RWPE2 (cell line): ENCODE measurements at regions not wholly inside any gene's neighbourhood (a gene's known extent, or its start where the extent isn't known, plus 50 kb on each side); places are given as distances from the start of the nearest gene placed in this dataset.
"Not testable (repeated sequence)": the region's sequence is repeated elsewhere in the genome, so short reads cannot be mapped to it uniquely, and the experiment has no call there.

Experiments used
- ATAC-seq: fragments of 200-7000 bp; cut with Tn5 transposase; 3 replicates; pipeline ENCODE4 v1.9.1; 2021; ENCODE audit warnings: low read depth
- DNase-seq: peaks from one replicate; pipeline ENCODE4 v3.0.0-alpha.2; 2020; ENCODE audit warnings: low spot score
- H3K27ac ChIP-seq: fragments of 450-650 bp; 2 replicates; pipeline ENCODE4 v1.5.1; 2017; ENCODE audit warnings: mild to moderate bottlenecking; ENCODE audit not compliant: poor library complexity, severe bottlenecking
- H3K27me3 ChIP-seq: fragments of 250-450 bp; sonication (Bioruptor Pico); 2 replicates; pipeline ENCODE4 v1.5.1; 2021; ENCODE audit warnings: mild to moderate bottlenecking, moderate library complexity; ENCODE audit not compliant: insufficient read depth, poor library complexity, severe bottlenecking
- H3K36me3 ChIP-seq: fragments of 250-450 bp; sonication (Bioruptor Pico); 2 replicates; pipeline ENCODE4 v1.5.1; 2020; ENCODE audit warnings: low read depth, mild to moderate bottlenecking, moderate library complexity
- H3K4me1 ChIP-seq: fragments of 250-450 bp; sonication (Bioruptor Pico); 2 replicates; pipeline ENCODE4 v1.5.1; 2021; ENCODE audit warnings: mild to moderate bottlenecking, moderate library complexity; ENCODE audit not compliant: insufficient read depth, poor library complexity, severe bottlenecking
- H3K4me3 ChIP-seq: fragments of 250-450 bp; sonication (Bioruptor Pico); 2 replicates; pipeline ENCODE4 v1.5.1; 2021; ENCODE audit warnings: mild to moderate bottlenecking, moderate library complexity; ENCODE audit not compliant: severe bottlenecking
- H3K9me3 ChIP-seq: fragments of 250-450 bp; sonication (Bioruptor Pico); 2 replicates; pipeline ENCODE4 v1.5.1; 2021; ENCODE audit warnings: mild to moderate bottlenecking, moderate library complexity; ENCODE audit not compliant: severe bottlenecking
- CTCF ChIP-seq: fragments of 450-650 bp; IDR thresholded peaks from one replicate; pipeline ENCODE4 v1.5.1; 2017; ENCODE audit warnings: mild to moderate bottlenecking, moderate library complexity; ENCODE audit not compliant: poor library complexity, severe bottlenecking

- Histone ChIP-seq H3K4me1 (no peaks in the 10 kb centered on the region), H3K4me3 (no peak overlapping the region), H3K36me3 (no peaks in the 10 kb centered on the region), H3K9me3 (no peaks in the 10 kb centered on the region), H3K27ac (no peak overlapping the region), H3K27me3 (no peaks in the 10 kb centered on the region)
- TF ChIP-seq CTCF: no peak
- ATAC-seq (no peak), DNase-seq (no peak)
Measured at GRCh38 chr6:160881148-160881808, 110.3 kb upstream of the MAP3K4 start.

GRCh38 chr6:160882006-160882405, 109.6 kb upstream of the MAP3K4 start:
- Histone ChIP-seq H3K4me3 (no peak overlapping the region), H3K27me3 (no peaks in the 10 kb centered on the region), H3K36me3 (no peaks in the 10 kb centered on the region), H3K9me3 (no peaks in the 10 kb centered on the region), H3K27ac (no peak overlapping the region), H3K4me1 (no peaks in the 10 kb centered on the region)
- TF ChIP-seq CTCF: no peak
- ATAC-seq (no peak), DNase-seq (no peak)

- no peaks in the 10 kb centered on the region for H3K9me3 ChIP-seq
- TF ChIP-seq CTCF: no peak
- H3K36me3 ChIP-seq: no peaks in the 10 kb centered on the region
- H3K4me3 ChIP-seq: no peak overlapping the region
- H3K27me3 ChIP-seq: no peaks in the 10 kb centered on the region
- no peaks in the 10 kb centered on the region for H3K4me1 ChIP-seq
- DNase-seq (no peak), ATAC-seq (peak; percentile 82)
- no peak overlapping the region for H3K27ac ChIP-seq
Measured at GRCh38 chr6:160882791-160883279, 108.7 kb upstream of the MAP3K4 start.

- Histone ChIP-seq H3K9me3 (no peaks in the 10 kb centered on the region), H3K4me3 (no peak overlapping the region), H3K27ac (no peak overlapping the region), H3K4me1 (no peaks in the 10 kb centered on the region), H3K27me3 (no peaks in the 10 kb centered on the region), H3K36me3 (no peaks in the 10 kb centered on the region)
- TF ChIP-seq CTCF: no peak
- no peak for ATAC-seq
- DNase-seq: no peak
Measured at GRCh38 chr6:160883560-160883959, 108.0 kb upstream of the MAP3K4 start.

- Histone ChIP-seq H3K36me3 (no peaks in the 10 kb centered on the region), H3K27ac (no peak overlapping the region), H3K4me3 (no peak overlapping the region), H3K4me1 (no peaks in the 10 kb centered on the region), H3K27me3 (no peaks in the 10 kb centered on the region), H3K9me3 (no peaks in the 10 kb centered on the region)
- no peak for ATAC-seq
- no peak for DNase-seq
- no peak for TF ChIP-seq CTCF
Measured at GRCh38 chr6:160883999-160884398, 107.6 kb upstream of the MAP3K4 start.

GRCh38 chr6:160889148-160889547, 102.4 kb upstream of the MAP3K4 start:
- not testable (repeated sequence) for H3K9me3 ChIP-seq, H3K27ac ChIP-seq, H3K4me1 ChIP-seq, H3K36me3 ChIP-seq, ATAC-seq, H3K27me3 ChIP-seq, H3K4me3 ChIP-seq, DNase-seq
